NCI-H69 (cell line): ENCODE measurements at regions not wholly inside any gene's neighbourhood (a gene's known extent, or its start where the extent isn't known, plus 50 kb on each side); places are given as distances from the start of the nearest gene placed in this dataset.
"Not testable (repeated sequence)": the region's sequence is repeated elsewhere in the genome, so short reads cannot be mapped to it uniquely, and the experiment has no call there.

ENCODE experiments used
- DNase-seq: peaks from one replicate; lab custom pipeline; 2025; lab: John Stamatoyannopoulos, UW

GRCh38 chr7:94314413-94315410 lies 80.0 kb upstream of the COL1A2 start:
- DNase-seq = peak; percentile 73

DNA sequence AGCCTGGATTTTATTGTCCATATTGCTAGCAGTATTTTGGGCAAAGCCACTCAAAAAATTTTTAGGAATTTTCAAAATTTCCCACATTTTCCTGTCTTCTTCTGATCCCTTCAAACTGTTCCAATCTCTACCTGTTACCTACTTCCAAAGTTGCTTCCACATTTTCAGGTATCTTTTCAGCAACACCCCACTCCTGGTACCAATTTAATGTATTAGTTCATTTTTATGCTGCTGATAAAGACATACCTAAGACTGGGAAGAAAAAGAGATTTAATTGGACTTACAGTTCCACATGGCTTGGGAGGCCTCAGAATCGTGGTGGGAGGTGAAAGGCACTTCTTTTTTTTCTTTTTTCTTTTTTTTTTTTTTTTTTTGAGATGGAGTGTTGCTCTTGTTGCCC lies 73.6 kb upstream of the COL1A2 start:
- not testable (repeated sequence) for DNase-seq

- DNase-seq = no peak
Observed at GRCh38 chr7:94323844-94324243, 70.9 kb upstream of the COL1A2 start.

- DNase-seq = no peak
Observed at GRCh38 chr7:94324380-94325121, 70.1 kb upstream of the COL1A2 start.

- no peak for DNase-seq
Observed at GRCh38 chr7:94325122-94325475, 69.6 kb upstream of the COL1A2 start.

GRCh38 chr7:94330269-94331020 lies 64.2 kb upstream of the COL1A2 start:
- no peak for DNase-seq

- DNase-seq = peak; percentile 19
Observed at GRCh38 chr7:94332571-94332970, 62.1 kb upstream of the COL1A2 start.

- no peak for DNase-seq
Observed at GRCh38 chr7:94333810-94334209, 60.9 kb upstream of the COL1A2 start.

- DNase-seq = peak; percentile 33
Observed at GRCh38 chr7:94335586-94335985, 59.1 kb upstream of the COL1A2 start.

GRCh38 chr7:94336009-94336408 lies 58.7 kb upstream of the COL1A2 start:
- DNase-seq = no peak

DNA sequence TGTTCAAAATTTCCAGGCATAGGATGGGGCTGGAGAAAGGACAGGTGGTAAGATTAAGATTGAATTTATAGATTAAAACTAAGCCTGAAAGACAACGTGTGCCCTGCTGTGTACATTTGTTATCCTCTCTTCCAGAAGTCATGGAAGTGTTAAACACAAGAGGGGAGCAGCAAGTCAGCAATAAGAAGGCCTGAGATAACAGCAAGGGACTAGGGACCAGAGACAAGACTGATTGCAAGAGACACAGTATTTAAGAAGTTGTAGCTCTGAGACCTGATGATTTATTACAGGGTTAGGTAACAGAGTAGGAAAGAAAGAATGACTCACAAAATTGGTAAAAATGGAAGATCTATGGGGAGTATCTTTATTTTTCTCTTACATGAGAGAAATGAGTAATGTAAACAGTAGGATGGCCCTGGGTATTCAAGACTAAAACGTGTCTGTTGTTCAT lies 55.7 kb upstream of the COL1A2 start:
- peak; percentile 11 for DNase-seq

DNA sequence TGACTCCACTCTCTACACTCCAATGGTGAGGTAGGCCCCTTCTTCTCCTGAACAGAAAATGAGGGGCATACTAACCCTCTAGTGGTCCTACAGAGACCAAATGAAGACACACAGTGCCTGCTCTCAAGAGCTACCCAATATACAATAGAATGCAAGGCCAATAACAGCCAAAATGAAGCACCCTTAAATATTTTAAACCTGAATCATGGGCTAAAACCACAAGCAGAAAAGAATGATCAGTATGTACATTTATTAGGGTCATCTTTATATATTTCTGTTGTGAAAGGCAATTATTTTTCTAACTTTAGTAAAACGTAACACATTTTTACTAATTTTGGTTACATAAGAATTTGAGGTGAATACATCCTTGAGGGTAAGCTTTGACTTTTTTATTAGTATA lies 49.9 kb upstream of the COL1A2 start:
- DNase-seq = no peak
